ENCODE measurements at regions not wholly inside any gene's neighbourhood (a gene's known extent, or its start where the extent isn't known, plus 50 kb on each side); places are given as distances from the start of the nearest gene placed in this dataset.
"Not testable (repeated sequence)": the region's sequence is repeated elsewhere in the genome, so short reads cannot be mapped to it uniquely, and the experiment has no call there.

- Mint-ChIP-seq H3K9me3 (no peaks in the 10 kb centered on the region), H3K27ac (no peak overlapping the region)
- no peak for DNase-seq
Observed at GRCh38 chr13:71214821-71215220, 652.2 kb downstream of the DACH1 start.

DNA sequence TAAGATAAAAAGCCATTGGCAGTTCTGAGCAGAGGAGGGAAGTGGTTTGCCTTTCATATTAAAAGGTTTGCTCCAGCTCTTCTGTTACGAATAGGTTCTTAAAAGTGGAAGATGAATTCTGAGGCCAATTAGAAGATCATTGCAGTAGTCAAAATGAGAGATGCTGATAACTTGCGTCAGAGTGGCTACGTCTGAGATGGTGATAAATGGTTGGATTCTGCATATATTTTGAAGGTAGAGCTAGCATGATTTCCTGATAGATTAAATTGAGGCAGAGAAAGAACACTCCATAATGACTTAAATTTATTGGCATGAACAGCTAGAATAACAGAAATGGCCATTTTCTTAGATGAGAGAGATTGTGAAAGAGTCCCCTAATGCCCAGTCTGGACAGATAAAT lies 652.6 kb downstream of the DACH1 start:
- ATAC-seq (replicated peaks) (no peak), DNase-seq (no peak)
- H3K27ac Mint-ChIP-seq, result no peak overlapping the region
- no peaks in the 10 kb centered on the region for H3K9me3 Mint-ChIP-seq
- no peaks in the 10 kb centered on the region for H3K4me1 Mint-ChIP-seq
- no peaks in the 10 kb centered on the region for H3K27me3 Mint-ChIP-seq
- no peaks in the 10 kb centered on the region for H3K36me3 Mint-ChIP-seq
- H3K4me3 Mint-ChIP-seq, result no peak overlapping the region

More at GRCh38 chr13:71214821-71215220, 652.2 kb downstream of the DACH1 start:
- H3K4me3 Mint-ChIP-seq, result no peak overlapping the region
- no peak for ATAC-seq (replicated peaks)
- no peaks in the 10 kb centered on the region for H3K36me3 Mint-ChIP-seq
- no peaks in the 10 kb centered on the region for H3K27me3 Mint-ChIP-seq
- no peaks in the 10 kb centered on the region for H3K4me1 Mint-ChIP-seq

DNA sequence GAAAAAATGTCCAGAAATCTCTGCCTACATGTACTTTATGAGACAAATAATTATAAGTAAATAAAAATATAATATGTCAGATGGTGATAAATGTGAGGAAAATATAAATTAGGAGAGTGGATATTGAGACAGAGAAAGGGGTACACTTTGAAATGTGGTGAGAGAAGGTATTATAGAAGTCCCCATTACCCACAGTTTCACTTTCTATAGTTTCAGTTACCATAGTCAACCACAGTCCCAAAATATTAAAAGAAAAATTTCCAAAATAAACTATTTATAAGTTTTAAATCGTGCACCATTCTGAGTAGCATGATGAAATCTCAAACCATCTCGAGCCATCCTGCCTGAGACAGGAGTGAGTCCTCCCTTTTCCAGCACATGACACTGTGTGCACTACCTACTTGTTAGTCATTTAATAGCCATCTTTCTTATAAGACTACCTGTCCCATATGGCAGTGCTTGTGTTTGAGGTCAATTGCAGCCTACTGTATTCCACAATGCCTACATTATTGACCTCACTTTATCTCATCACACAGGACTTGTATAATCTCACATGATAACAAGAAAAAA lies 653.7 kb downstream of the DACH1 start:
- Mint-ChIP-seq H3K27ac (no peak overlapping the region), H3K9me3 (peaks cover 1 to 4% of the 10 kb centered on the region in 2 donors), H3K4me3 (no peak overlapping the region), H3K36me3 (no peaks in the 10 kb centered on the region), H3K4me1 (no peaks in the 10 kb centered on the region), H3K27me3 (no peaks in the 10 kb centered on the region)
- DNase-seq (no peak), ATAC-seq (replicated peaks) (peak in 1 of 2 donors; percentile 50)

GRCh38 chr13:71210861-71211260 lies 656.1 kb downstream of the DACH1 start:
- H3K9me3 Mint-ChIP-seq, result peaks cover 1 to 4% of the 10 kb centered on the region in 2 donors
- ATAC-seq (replicated peaks) (no peak), DNase-seq (no peak)
- H3K4me3 Mint-ChIP-seq, result no peak overlapping the region
- no peaks in the 10 kb centered on the region for H3K36me3 Mint-ChIP-seq
- no peaks in the 10 kb centered on the region for H3K27me3 Mint-ChIP-seq
- no peak overlapping the region for H3K27ac Mint-ChIP-seq
- no peaks in the 10 kb centered on the region for H3K4me1 Mint-ChIP-seq

- no peak for ATAC-seq (replicated peaks)
- Mint-ChIP-seq H3K36me3 (no peaks in the 10 kb centered on the region), H3K27ac (no peak overlapping the region), H3K4me3 (no peak overlapping the region), H3K27me3 (no peaks in the 10 kb centered on the region), H3K4me1 (no peaks in the 10 kb centered on the region), H3K9me3 (peaks cover 1 to 4% of the 10 kb centered on the region in 2 donors)
- no peak for DNase-seq
Observed at GRCh38 chr13:71209217-71209616, 657.8 kb downstream of the DACH1 start.

DNA sequence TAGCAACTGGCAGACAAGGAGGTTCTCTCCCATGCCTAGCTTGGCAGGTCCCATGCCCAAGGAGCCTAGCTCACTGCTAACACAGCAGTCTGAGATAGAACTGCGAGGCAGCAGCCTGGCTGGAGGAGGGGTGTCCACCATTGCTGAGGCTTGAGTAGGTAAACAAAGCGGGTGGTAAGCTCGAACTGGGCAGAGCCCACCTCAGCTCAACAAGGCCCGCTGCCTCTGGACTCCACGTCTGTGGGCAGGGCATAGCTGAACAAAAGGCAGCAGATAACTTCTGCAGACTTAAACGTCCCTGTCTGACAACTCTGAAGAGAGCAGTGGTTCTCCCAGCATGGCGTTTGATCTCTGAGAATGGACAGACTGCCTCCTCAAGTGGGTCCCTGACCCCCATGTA lies 682.4 kb downstream of the DACH1 start:
- H3K27me3 Mint-ChIP-seq; ATAC-seq (replicated peaks); H3K4me1 Mint-ChIP-seq; DNase-seq; H3K4me3 Mint-ChIP-seq; H3K27ac Mint-ChIP-seq; H3K36me3 Mint-ChIP-seq: not testable (repeated sequence)
- peaks cover 9 to 14% of the 10 kb centered on the region in 2 donors for H3K9me3 Mint-ChIP-seq

GRCh38 chr13:71183352-71183751 lies 683.7 kb downstream of the DACH1 start:
- H3K4me1 Mint-ChIP-seq; H3K27me3 Mint-ChIP-seq; DNase-seq; ATAC-seq (replicated peaks); H3K4me3 Mint-ChIP-seq; H3K27ac Mint-ChIP-seq; H3K36me3 Mint-ChIP-seq: not testable (repeated sequence)
- peaks cover 9 to 14% of the 10 kb centered on the region in 2 donors for H3K9me3 Mint-ChIP-seq

GRCh38 chr13:71171740-71172139 lies 695.3 kb downstream of the DACH1 start:
- ATAC-seq (replicated peaks), result no peak
- DNase-seq, result no peak
- Mint-ChIP-seq H3K4me3 (no peak overlapping the region), H3K9me3 (peaks cover 0 to 2% of the 10 kb centered on the region in 2 donors), H3K4me1 (no peaks in the 10 kb centered on the region), H3K27ac (no peak overlapping the region), H3K27me3 (no peaks in the 10 kb centered on the region), H3K36me3 (no peaks in the 10 kb centered on the region)

- Mint-ChIP-seq H3K27me3 (no peaks in the 10 kb centered on the region), H3K4me3 (no peak overlapping the region), H3K36me3 (no peaks in the 10 kb centered on the region), H3K9me3 (peaks cover 0 to 2% of the 10 kb centered on the region in 2 donors), H3K4me1 (no peaks in the 10 kb centered on the region), H3K27ac (no peak overlapping the region)
- no peak for ATAC-seq (replicated peaks)
- no peak for DNase-seq
Observed at GRCh38 chr13:71169180-71169579, 697.8 kb downstream of the DACH1 start.

- H3K4me3 Mint-ChIP-seq, result no peak overlapping the region
- H3K36me3 Mint-ChIP-seq, result no peaks in the 10 kb centered on the region
Observed at GRCh38 chr13:71156550-71156949, 710.5 kb downstream of the DACH1 start.

GRCh38 chr13:71149498-71150363 lies 717.3 kb downstream of the DACH1 start:
- no peaks in the 10 kb centered on the region for H3K4me1 Mint-ChIP-seq
- H3K36me3 Mint-ChIP-seq, result no peaks in the 10 kb centered on the region
- H3K27me3 Mint-ChIP-seq, result no peaks in the 10 kb centered on the region
- no peak overlapping the region for H3K4me3 Mint-ChIP-seq
- DNase-seq (no peak), ATAC-seq (replicated peaks) (no peak)
- peaks cover 0 to 6% of the 10 kb centered on the region in 2 donors for H3K9me3 Mint-ChIP-seq
- no peak overlapping the region for H3K27ac Mint-ChIP-seq

More at GRCh38 chr13:71156550-71156949, 710.5 kb downstream of the DACH1 start:
- H3K27ac Mint-ChIP-seq, result no peak overlapping the region
- DNase-seq, result no peak
- peaks cover 0 to 6% of the 10 kb centered on the region in 2 donors for H3K9me3 Mint-ChIP-seq
- ATAC-seq (replicated peaks), result no peak
- H3K27me3 Mint-ChIP-seq, result no peaks in the 10 kb centered on the region
- no peaks in the 10 kb centered on the region for H3K4me1 Mint-ChIP-seq

DNA sequence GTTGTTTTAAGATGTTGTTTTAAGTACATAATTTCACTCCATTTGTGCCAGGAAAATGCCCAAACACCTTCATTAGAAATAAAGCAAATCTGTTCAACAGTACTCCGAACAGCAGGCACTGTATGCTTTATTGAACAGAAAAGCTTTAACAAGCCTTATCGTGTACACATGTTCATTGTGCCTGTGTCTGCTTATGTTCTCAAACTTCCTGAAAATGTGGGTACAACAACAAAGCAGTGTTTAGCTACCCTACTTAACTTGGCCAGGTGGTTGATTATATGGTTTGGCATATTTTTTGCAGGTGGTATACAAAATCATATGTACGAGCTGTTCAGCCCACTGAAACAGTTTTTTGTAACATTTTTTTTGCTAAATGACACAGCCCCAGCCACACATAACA lies 718.0 kb downstream of the DACH1 start:
- no peaks in the 10 kb centered on the region for H3K9me3 Mint-ChIP-seq
- no peaks in the 10 kb centered on the region for H3K27me3 Mint-ChIP-seq
- ATAC-seq (replicated peaks) (no peak), DNase-seq (no peak)
- no peak overlapping the region for H3K27ac Mint-ChIP-seq
- no peak overlapping the region for H3K4me3 Mint-ChIP-seq
- no peaks in the 10 kb centered on the region for H3K4me1 Mint-ChIP-seq
- H3K36me3 Mint-ChIP-seq, result no peaks in the 10 kb centered on the region

- DNase-seq (no peak), ATAC-seq (replicated peaks) (no peak)
- Mint-ChIP-seq H3K9me3 (no peaks in the 10 kb centered on the region), H3K4me1 (no peaks in the 10 kb centered on the region), H3K4me3 (no peak overlapping the region), H3K27ac (no peak overlapping the region), H3K36me3 (no peaks in the 10 kb centered on the region), H3K27me3 (no peaks in the 10 kb centered on the region)
Observed at GRCh38 chr13:71148396-71148795, 718.6 kb downstream of the DACH1 start.

- Mint-ChIP-seq H3K4me3 (no peak overlapping the region), H3K27me3 (no peaks in the 10 kb centered on the region), H3K36me3 (no peaks in the 10 kb centered on the region), H3K9me3 (peaks cover 0 to 3% of the 10 kb centered on the region in 2 donors), H3K27ac (no peak overlapping the region), H3K4me1 (no peaks in the 10 kb centered on the region)
- ATAC-seq (replicated peaks) (no peak), DNase-seq (no peak)
Observed at GRCh38 chr13:71144883-71145282, 722.1 kb downstream of the DACH1 start.

GRCh38 chr13:71137101-71137500 lies 729.9 kb downstream of the DACH1 start:
- Mint-ChIP-seq H3K27ac (no peak overlapping the region), H3K36me3 (no peaks in the 10 kb centered on the region), H3K4me1 (no peaks in the 10 kb centered on the region), H3K9me3 (peaks cover 3 to 4% of the 10 kb centered on the region in 2 donors), H3K27me3 (no peaks in the 10 kb centered on the region), H3K4me3 (no peak overlapping the region)
- DNase-seq, result no peak
- no peak for ATAC-seq (replicated peaks)

All from stimulated activated naive B cell treated with anti-CD40 and anti-IgM and Interleukin-4, amounts not matched to agents 10 μg/mL and 1 μg/mL and 100 μg/mL, for 72 hours (primary cell).